GM12872 (cell line): ENCODE measurements at regions not wholly inside any gene's neighbourhood (a gene's known extent, or its start where the extent isn't known, plus 50 kb on each side); places are given as distances from the start of the nearest gene placed in this dataset.
A peak's percentile ranks its signal among the peaks of the same experiment; 100 is the strongest.

Experiments used
- TF ChIP-seq, protein P1 (sequence below): IDR thresholded peaks from 3 replicates; pipeline ENCODE4 v1.5.1; 2011; ENCODE audit warnings: low read depth, mild to moderate bottlenecking, low read length, moderate library complexity; ENCODE audit not compliant: insufficient read depth

- TF ChIP-seq, protein P1, sequence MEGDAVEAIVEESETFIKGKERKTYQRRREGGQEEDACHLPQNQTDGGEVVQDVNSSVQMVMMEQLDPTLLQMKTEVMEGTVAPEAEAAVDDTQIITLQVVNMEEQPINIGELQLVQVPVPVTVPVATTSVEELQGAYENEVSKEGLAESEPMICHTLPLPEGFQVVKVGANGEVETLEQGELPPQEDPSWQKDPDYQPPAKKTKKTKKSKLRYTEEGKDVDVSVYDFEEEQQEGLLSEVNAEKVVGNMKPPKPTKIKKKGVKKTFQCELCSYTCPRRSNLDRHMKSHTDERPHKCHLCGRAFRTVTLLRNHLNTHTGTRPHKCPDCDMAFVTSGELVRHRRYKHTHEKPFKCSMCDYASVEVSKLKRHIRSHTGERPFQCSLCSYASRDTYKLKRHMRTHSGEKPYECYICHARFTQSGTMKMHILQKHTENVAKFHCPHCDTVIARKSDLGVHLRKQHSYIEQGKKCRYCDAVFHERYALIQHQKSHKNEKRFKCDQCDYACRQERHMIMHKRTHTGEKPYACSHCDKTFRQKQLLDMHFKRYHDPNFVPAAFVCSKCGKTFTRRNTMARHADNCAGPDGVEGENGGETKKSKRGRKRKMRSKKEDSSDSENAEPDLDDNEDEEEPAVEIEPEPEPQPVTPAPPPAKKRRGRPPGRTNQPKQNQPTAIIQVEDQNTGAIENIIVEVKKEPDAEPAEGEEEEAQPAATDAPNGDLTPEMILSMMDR = no peak
These were observed 201.3 kb upstream of the DSEL start for GRCh38 chr18:67717800-67718199.

DNA sequence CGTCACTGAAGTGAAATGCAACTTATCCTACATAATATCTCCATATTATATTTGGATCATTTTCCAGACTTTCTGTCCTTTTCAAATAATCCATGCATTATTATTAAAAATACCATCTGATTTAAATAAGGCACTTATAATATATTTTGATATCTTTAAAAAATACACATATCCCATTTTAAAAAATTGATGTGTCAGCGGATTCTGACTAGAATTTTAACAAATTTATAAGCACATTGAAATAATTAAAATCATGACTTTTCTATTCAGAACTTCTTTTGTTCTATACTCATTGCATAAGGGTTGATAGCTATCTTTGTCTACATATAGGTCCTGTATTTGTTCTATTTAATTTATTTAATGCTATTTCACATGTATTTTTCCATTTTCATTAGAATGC lies 199.0 kb upstream of the DSEL start:
- TF ChIP-seq, protein P1 = no peak

DNA sequence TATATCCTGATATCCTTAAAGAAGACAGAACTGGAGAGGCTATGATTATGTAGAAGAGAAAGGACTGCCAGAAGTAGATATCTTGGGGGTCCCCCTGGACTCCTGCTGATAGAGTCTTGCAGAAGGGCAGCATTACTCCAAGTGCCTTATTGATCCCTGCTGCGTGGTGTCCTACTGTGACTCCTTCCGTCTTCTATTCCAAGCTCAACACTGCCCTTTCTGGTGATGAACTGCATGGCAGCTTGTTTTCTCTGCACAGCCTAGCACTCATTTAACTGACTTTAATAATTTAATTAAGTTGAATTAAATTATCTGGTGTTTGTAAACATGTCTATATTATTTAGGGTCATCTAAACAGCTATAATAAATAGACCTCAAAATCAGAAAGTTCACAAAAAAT lies 194.1 kb upstream of the DSEL start:
- TF ChIP-seq, protein P1 = peak; percentile 32; the same call in 1 of the 3 replicates

- TF ChIP-seq, protein P1 = no peak
These were observed 189.2 kb upstream of the DSEL start for GRCh38 chr18:67705748-67706147.

DNA sequence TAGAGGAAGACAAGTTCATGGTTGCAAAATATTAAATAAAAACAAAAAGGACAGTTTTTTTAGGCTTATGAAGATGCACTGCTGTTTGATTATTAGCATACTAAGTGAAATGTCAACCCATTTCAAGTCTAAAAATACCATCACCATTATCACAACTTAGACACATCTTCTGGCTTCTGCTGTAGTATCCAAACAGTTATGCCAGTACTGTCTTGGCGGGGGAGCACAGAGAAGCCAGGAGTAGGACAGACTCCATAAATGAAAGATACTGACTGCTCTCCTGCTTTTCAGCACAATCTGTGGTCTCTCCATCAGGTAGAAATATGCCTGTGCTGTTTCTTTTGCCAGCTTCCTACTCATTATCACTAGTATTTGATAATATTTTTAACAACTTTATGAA lies 179.2 kb upstream of the DSEL start:
- TF ChIP-seq, protein P1 = no peak

DNA sequence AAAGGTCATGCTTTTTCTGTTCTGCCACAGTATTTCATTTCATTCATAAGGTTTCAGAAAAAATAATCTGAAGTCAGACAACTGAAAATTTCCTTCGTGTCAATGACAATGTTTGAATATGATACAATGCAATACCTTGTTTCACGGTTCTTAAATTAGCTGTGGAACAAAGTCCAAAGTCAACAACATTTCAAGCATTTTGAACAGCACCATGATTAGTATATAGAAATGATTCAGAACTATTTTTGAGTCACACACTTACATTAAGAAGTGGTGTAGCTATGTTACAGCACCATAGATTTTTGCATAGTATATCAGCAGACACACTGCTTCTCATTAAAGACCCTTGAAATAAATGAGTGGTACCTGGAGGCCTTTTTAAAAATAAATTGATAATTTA lies 178.3 kb upstream of the DSEL start:
- TF ChIP-seq, protein P1 = no peak

DNA sequence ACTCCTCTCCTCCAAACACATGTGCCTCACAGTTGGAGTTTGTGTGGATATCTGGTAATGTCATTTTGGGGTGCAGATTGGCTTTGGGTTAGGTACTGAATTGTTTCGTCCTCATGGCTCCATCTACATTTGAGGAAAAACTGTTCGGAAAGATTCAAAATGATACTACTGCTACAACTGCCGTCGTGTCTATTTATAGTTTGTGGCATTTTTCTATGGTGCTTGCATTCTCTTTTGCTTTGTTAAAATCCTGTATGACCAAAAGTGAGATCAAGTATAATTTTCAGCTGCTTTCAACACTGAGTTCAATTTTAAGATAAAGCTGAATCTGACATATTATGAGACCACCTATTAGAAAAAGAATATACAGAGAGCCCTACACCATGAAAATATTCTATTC lies 176.3 kb upstream of the DSEL start:
- TF ChIP-seq, protein P1 = no peak

DNA sequence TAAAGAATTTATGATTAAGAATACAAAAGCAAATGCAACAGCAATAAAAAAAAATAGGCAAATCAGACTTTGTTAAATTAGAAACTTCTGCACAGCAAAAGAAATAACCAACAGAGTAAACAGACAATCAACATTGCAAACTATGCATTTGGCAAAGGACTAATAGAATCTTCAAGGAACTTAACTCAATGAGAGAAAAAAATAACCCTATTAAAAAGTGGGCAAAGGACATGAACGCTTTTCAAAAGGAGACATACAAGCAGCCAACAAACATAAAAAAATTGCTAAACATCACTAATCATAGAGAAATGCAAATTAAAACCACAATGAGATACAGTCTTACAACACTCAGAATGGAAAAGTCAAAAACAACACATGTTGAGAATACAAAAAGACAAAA lies 166.0 kb upstream of the DSEL start:
- TF ChIP-seq, protein P1 = no peak
